GM10266 (cell line): ENCODE measurements at regions not wholly inside any gene's neighbourhood (a gene's known extent, or its start where the extent isn't known, plus 50 kb on each side); places are given as distances from the start of the nearest gene placed in this dataset.

Source experiments
- DNase-seq: peaks from one replicate; pipeline ENCODE4 v3.0.0; 2012; ENCODE audit errors: extremely low spot score
- CTCF ChIP-seq: IDR thresholded peaks from 2 replicates; pipeline ENCODE4 v1.5.1; 2012; ENCODE audit warnings: mild to moderate bottlenecking, low read depth; ENCODE audit not compliant: control insufficient read depth, insufficient read depth; ENCODE audit errors: missing control alignments

DNA sequence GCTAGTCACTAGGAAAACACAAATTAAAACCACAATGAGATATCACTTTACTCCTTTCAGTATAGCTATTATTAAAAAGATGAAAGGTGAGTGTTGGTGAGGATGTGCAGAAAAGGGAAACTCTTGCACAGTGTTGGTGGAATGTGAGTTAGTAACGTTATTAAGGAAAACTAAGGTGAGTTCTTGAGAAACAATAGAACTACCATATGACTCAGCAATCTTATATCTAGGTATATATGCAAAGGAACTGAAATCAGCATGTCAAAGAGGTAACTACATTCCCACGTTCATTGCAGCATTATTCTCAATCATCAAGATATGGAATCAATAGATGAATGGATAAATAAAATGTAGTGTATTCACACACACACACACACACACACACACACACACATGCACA, 117.3 kb upstream of the HNMT start:
- no peak for TF ChIP-seq CTCF
- DNase-seq: no peak

DNA sequence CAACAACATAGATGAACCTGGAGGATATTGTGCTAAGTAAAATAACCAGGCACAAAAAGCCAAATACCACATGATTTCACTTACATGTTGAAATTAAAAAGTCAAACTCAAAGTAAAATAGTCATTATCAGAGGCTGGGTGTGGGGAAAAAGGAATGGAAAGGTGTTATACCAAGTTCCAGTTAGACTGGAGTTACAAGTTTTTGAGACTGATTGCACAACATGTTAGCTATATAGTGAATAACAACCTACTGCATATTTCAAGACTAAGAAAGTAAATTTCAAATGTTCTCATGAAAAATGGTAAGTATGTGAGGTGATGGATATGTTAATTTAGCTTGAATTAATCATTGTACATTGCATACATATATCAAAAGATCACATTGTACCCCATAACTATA, 116.8 kb upstream of the HNMT start:
- TF ChIP-seq CTCF: no peak
- DNase-seq: no peak

DNA sequence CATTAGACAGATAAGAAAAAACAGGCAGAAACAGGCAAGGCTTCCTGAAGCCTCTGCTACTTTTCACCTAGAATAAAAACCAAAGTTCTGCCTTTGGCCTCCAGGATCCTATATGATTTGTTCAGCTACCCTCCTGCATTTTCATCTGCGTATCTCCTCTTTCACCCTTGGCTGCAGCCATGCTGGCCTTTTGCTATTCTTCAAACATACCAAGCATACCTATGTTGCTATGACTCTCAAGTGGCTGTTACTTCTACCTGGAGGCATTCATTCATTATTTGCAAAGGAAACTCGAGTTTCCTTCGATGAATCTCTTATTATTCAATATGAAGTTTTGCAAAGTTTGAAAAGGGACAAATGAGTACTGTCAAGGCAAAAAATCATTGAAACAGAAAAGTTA, 106.4 kb upstream of the HNMT start:
- no peak for DNase-seq
- no peak for TF ChIP-seq CTCF

GRCh38 chr2:137862651-137863050, 101.6 kb upstream of the HNMT start:
- DNase-seq: no peak
- TF ChIP-seq CTCF: no peak

- TF ChIP-seq CTCF: peak; percentile 66
- DNase-seq: peak; percentile 23
Observed at GRCh38 chr2:137865954-137866540, 98.2 kb upstream of the HNMT start.

- no peak for TF ChIP-seq CTCF
Observed at GRCh38 chr2:137870682-137871081, 93.6 kb upstream of the HNMT start.

GRCh38 chr2:137872577-137872976, 91.7 kb upstream of the HNMT start:
- DNase-seq: no peak
- TF ChIP-seq CTCF: no peak

More at GRCh38 chr2:137870682-137871081, 93.6 kb upstream of the HNMT start:
- no peak for DNase-seq
